GM23338 (cell line): ENCODE measurements at regions not wholly inside any gene's neighbourhood (a gene's known extent, or its start where the extent isn't known, plus 50 kb on each side); places are given as distances from the start of the nearest gene placed in this dataset.

Source experiments
- ATAC-seq: fragments of 200-7000 bp; cut with Tn5 transposase; 3 replicates; pipeline ENCODE4 v1.9.1; 2020
- DNase-seq: peaks from one replicate; pipeline ENCODE4 v3.0.0-alpha.2; 2015; ENCODE audit warnings: low spot score
- H2AFZ ChIP-seq: fragments of 200-600 bp; sonication (generic); 2 replicates; pipeline ENCODE4 v1.8.0; 2016; ENCODE audit warnings: antibody characterized with exemption, mild to moderate bottlenecking, moderate library complexity
- H3F3A ChIP-seq: fragments of 200-600 bp; sonication (generic); replicated peaks from 2 replicates; pipeline ENCODE4 v1.8.0; 2017; ENCODE audit warnings: antibody characterized with exemption, mixed run types, low read depth
- H3K27ac ChIP-seq: fragments of 200-600 bp; sonication (generic); 2 replicates; pipeline ENCODE4 v1.6.1; 2016; ENCODE audit warnings: low read depth
- H3K27me3 ChIP-seq: fragments of 200-600 bp; sonication (generic); 2 replicates; pipeline ENCODE4 v1.8.0; 2016; ENCODE audit warnings: mild to moderate bottlenecking, mixed run types, moderate library complexity; ENCODE audit not compliant: insufficient read depth
- H3K36me3 ChIP-seq: fragments of 200-600 bp; sonication (generic); 2 replicates; pipeline ENCODE4 v1.8.0; 2016; ENCODE audit warnings: mild to moderate bottlenecking; ENCODE audit not compliant: insufficient read depth
- H3K4me1 ChIP-seq: fragments of 200-600 bp; sonication (generic); 2 replicates; pipeline ENCODE4 v1.8.0; 2016; ENCODE audit warnings: mild to moderate bottlenecking, moderate library complexity; ENCODE audit not compliant: insufficient read depth
- H3K4me2 ChIP-seq: fragments of 200-600 bp; sonication (generic); 2 replicates; pipeline ENCODE4 v1.7.1; 2017; ENCODE audit warnings: mixed run types
- H3K4me3 ChIP-seq: fragments of 200-600 bp; sonication (generic); 2 replicates; pipeline ENCODE4 v1.6.1; 2016; ENCODE audit warnings: mixed run types
- H3K79me2 ChIP-seq: fragments of 200-600 bp; sonication (generic); replicated peaks from 2 replicates; pipeline ENCODE4 v1.8.0; 2017; ENCODE audit warnings: mild to moderate bottlenecking; ENCODE audit not compliant: insufficient read depth
- H3K9me2 ChIP-seq: fragments of 200-600 bp; sonication (generic); 2 replicates; pipeline ENCODE4 v1.8.0; 2017; ENCODE audit not compliant: insufficient read depth
- H4K20me1 ChIP-seq: fragments of 200-600 bp; sonication (generic); replicated peaks from 2 replicates; pipeline ENCODE4 v1.8.0; 2017; ENCODE audit warnings: mild to moderate bottlenecking; ENCODE audit not compliant: insufficient read depth
- H3K27ac Mint-ChIP-seq: 2 replicates; pipeline ENCODE4 v1.8.0; 2020; ENCODE audit warnings: inconsistent platforms, mild to moderate bottlenecking, moderate library complexity, mixed read lengths
- H3K27me3 Mint-ChIP-seq: 3 replicates; pipeline ENCODE4 v1.8.0; 2022; ENCODE audit warnings: low read depth, mild to moderate bottlenecking, moderate library complexity, mixed read lengths, inconsistent platforms; ENCODE audit not compliant: insufficient read depth, poor library complexity
- H3K36me3 Mint-ChIP-seq: 3 replicates; pipeline ENCODE4 v1.8.0; 2021; ENCODE audit warnings: low read depth, mild to moderate bottlenecking, inconsistent platforms, moderate library complexity, mixed read lengths
- H3K4me1 Mint-ChIP-seq: 3 replicates; pipeline ENCODE4 v1.8.0; 2020; ENCODE audit warnings: mild to moderate bottlenecking, inconsistent platforms, mixed read lengths
- H3K4me3 Mint-ChIP-seq: 3 replicates; pipeline ENCODE4 v1.8.0; 2021; ENCODE audit warnings: moderate library complexity, mild to moderate bottlenecking, inconsistent platforms, mixed read lengths
- H3K9me3 Mint-ChIP-seq: 3 replicates; pipeline ENCODE4 v1.8.0; 2020; ENCODE audit warnings: moderate library complexity, mild to moderate bottlenecking, inconsistent platforms, mixed read lengths
- EZH2 ChIP-seq: fragments of 200-600 bp; sonication (generic); IDR thresholded peaks from one replicate; pipeline ENCODE4 v1.8.0; 2017; ENCODE audit warnings: antibody characterized with exemption, mild to moderate bottlenecking, low read depth; ENCODE audit not compliant: unreplicated experiment
- EZH2phosphoT487 ChIP-seq: fragments of 200-600 bp; sonication (generic); IDR thresholded peaks from one replicate; pipeline ENCODE4 v1.8.1; 2018; ENCODE audit warnings: antibody characterized with exemption; ENCODE audit not compliant: unreplicated experiment
- JUNB ChIP-seq: IDR thresholded peaks from one replicate; pipeline ENCODE4 v1.6.1; 2016; ENCODE audit warnings: antibody characterized with exemption; ENCODE audit not compliant: unreplicated experiment
- NANOG ChIP-seq: IDR thresholded peaks from 2 replicates; pipeline ENCODE4 v1.6.1; 2016; ENCODE audit warnings: antibody characterized with exemption, borderline replicate concordance
- POLR2AphosphoS5 ChIP-seq: IDR thresholded peaks from 2 replicates; pipeline ENCODE4 v1.6.1; 2016; ENCODE audit warnings: antibody characterized with exemption, low read depth
- ZNF331 ChIP-seq: fragments of 250-450 bp; sonication (Bioruptor Pico); IDR thresholded peaks from 2 replicates; pipeline ENCODE4 v1.5.0; 2020; ENCODE audit warnings: low read depth, mild to moderate bottlenecking, moderate library complexity
- TF ChIP-seq, protein P1 (sequence below), 2 experiments: fragments of 200-600 bp in 1 of 2; sonication (generic) in 1 of 2; conservative IDR thresholded peaks; 2 replicates each; pipeline versions ENCODE4 v1.5.1 to v1.6.1; 2016 to 2017; ENCODE audit warnings: antibody characterized with exemption in 2 of 2, low read depth in 2 of 2, mild to moderate bottlenecking in 2 of 2, moderate library complexity in 1 of 2

GRCh38 chr6:140857739-140858380 lies 1274.9 kb upstream of the GJE1 start (continued):
- TF ChIP-seq, protein P1, sequence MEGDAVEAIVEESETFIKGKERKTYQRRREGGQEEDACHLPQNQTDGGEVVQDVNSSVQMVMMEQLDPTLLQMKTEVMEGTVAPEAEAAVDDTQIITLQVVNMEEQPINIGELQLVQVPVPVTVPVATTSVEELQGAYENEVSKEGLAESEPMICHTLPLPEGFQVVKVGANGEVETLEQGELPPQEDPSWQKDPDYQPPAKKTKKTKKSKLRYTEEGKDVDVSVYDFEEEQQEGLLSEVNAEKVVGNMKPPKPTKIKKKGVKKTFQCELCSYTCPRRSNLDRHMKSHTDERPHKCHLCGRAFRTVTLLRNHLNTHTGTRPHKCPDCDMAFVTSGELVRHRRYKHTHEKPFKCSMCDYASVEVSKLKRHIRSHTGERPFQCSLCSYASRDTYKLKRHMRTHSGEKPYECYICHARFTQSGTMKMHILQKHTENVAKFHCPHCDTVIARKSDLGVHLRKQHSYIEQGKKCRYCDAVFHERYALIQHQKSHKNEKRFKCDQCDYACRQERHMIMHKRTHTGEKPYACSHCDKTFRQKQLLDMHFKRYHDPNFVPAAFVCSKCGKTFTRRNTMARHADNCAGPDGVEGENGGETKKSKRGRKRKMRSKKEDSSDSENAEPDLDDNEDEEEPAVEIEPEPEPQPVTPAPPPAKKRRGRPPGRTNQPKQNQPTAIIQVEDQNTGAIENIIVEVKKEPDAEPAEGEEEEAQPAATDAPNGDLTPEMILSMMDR (conservative IDR thresholded peaks at IDR 0.05; ENCODE audit: low read depth in 2 of 2): no peak
- no peak for TF ChIP-seq NANOG
- TF ChIP-seq POLR2AphosphoS5: no peak
- TF ChIP-seq JUNB: no peak

- no peaks in the 10 kb centered on the region for H3K9me3 Mint-ChIP-seq
- no peaks in the 10 kb centered on the region for H3K27me3 ChIP-seq
- TF ChIP-seq NANOG (no peak), ZNF331 (CRISPR knock-in tag) (no peak)
- TF ChIP-seq, protein P1 (conservative IDR thresholded peaks at IDR 0.05; ENCODE audit: low read depth in 2 of 2): no peak
- H3K9me2 ChIP-seq: no peaks in the 10 kb centered on the region
- no peak overlapping the region for H3K4me2 ChIP-seq
- DNase-seq: no peak
- H3K36me3 ChIP-seq: no peaks in the 10 kb centered on the region
- H3K36me3 Mint-ChIP-seq: no peaks in the 10 kb centered on the region
- H2AFZ ChIP-seq: no peak overlapping the region
- no peaks in the 10 kb centered on the region for H3K27me3 Mint-ChIP-seq
- H3K4me1 Mint-ChIP-seq: no peaks in the 10 kb centered on the region
- no peak for ATAC-seq
- H4K20me1 ChIP-seq: no peaks in the 10 kb centered on the region
- no peak overlapping the region for H3K4me3 Mint-ChIP-seq
- no peaks in the 10 kb centered on the region for H3K79me2 ChIP-seq
- no peaks in the 10 kb centered on the region for H3K4me1 ChIP-seq
- no peak overlapping the region for H3K27ac Mint-ChIP-seq
- no peak overlapping the region for H3K27ac ChIP-seq
- no peak overlapping the region for H3K4me3 ChIP-seq
- no peaks in the 10 kb centered on the region for H3F3A ChIP-seq
These were observed 1277.2 kb upstream of the GJE1 start for GRCh38 chr6:140855520-140855919.

DNA sequence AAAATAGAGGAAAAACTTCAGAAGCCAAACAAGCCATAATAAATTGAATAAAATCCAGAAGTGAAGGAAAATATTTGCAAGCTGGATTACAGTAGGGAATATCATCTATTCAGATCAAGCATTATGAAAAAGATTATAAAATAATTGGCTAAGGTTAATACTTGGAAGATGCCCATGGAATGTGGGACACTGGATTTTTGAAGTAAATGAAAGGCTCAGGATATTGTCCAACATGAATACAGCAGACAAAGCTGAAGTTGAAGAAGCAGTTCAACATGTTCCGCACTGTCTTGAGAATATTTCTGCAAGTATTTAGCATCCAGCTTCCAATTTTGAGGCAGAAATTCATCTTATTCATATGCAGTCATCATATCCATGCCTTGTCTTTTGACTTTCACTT lies 1278.4 kb upstream of the GJE1 start:
- DNase-seq (no peak), ATAC-seq (no peak)
- TF ChIP-seq, protein P1 (conservative IDR thresholded peaks at IDR 0.05; ENCODE audit: low read depth in 2 of 2): no peak
- TF ChIP-seq EZH2phosphoT487 (no peak), EZH2 (no peak)

More for the DNA sequence above, 1278.4 kb upstream of the GJE1 start:
- H2AFZ ChIP-seq: no peak overlapping the region
- H3K27ac Mint-ChIP-seq: no peak overlapping the region
- H3K27ac ChIP-seq: no peak overlapping the region
- no peaks in the 10 kb centered on the region for H3K4me1 ChIP-seq
- H4K20me1 ChIP-seq: no peaks in the 10 kb centered on the region
- no peak overlapping the region for H3K4me2 ChIP-seq
- H3K9me2 ChIP-seq: no peaks in the 10 kb centered on the region
- no peaks in the 10 kb centered on the region for H3K27me3 Mint-ChIP-seq
- no peaks in the 10 kb centered on the region for H3K9me3 Mint-ChIP-seq
- H3K4me1 Mint-ChIP-seq: no peaks in the 10 kb centered on the region
- H3K36me3 ChIP-seq: no peaks in the 10 kb centered on the region
- H3K79me2 ChIP-seq: no peaks in the 10 kb centered on the region
- no peaks in the 10 kb centered on the region for H3K36me3 Mint-ChIP-seq
- no peak overlapping the region for H3K4me3 ChIP-seq
- no peaks in the 10 kb centered on the region for H3K27me3 ChIP-seq
- H3K4me3 Mint-ChIP-seq: no peak overlapping the region
- no peaks in the 10 kb centered on the region for H3F3A ChIP-seq
